GM12873 (cell line): ENCODE measurements at regions not wholly inside any gene's neighbourhood (a gene's known extent, or its start where the extent isn't known, plus 50 kb on each side); places are given as distances from the start of the nearest gene placed in this dataset.

ENCODE experiments used
- CTCF ChIP-seq: IDR thresholded peaks from 2 replicates; pipeline ENCODE4 v1.5.1; 2012; ENCODE audit warnings: low read depth, mild to moderate bottlenecking, moderate library complexity, low read length, control low read depth; ENCODE audit not compliant: insufficient read depth; ENCODE audit errors: missing control alignments

GRCh38 chr4:157787618-157788017 is 385.2 kb downstream of the GASK1B start:
- no peak for TF ChIP-seq CTCF

DNA sequence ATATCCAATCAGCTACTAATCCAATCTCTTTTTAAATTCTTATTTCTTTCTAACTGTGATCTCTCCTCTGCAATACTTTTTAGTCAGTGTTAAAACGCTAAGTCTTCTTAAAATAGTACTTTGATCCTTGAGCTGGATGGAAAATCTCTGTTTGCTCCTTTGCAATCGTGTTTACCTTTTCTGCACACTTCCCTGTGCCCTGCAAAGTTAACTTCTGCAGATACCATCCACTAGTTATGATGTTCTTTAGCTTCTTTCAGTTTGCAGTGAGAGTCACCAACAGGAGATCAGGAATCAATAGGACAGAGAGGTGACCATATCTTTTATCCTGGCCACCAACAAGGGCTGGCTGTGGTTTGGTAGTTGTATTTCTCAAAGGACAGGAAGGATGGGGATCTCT is 391.5 kb downstream of the GASK1B start:
- TF ChIP-seq CTCF = no peak

DNA sequence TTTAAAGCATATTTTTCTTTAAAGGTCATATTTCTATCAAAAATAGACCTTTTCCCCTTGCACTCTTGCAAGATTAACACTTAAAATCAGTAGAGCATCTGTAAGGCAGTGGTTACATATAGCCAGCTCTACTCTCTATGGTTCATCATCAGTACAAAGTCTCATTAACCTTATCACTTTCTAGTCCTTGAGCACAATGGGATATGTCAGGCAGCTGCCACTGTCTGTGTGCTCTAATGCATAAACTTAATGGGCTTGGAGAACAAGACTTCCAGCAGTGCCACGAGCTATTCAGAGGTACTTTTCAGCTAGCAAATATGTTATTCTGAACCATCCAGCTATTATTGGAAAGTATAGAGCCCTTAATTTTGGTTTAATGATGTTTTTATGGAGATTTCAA is 393.7 kb downstream of the GASK1B start:
- no peak for TF ChIP-seq CTCF

DNA sequence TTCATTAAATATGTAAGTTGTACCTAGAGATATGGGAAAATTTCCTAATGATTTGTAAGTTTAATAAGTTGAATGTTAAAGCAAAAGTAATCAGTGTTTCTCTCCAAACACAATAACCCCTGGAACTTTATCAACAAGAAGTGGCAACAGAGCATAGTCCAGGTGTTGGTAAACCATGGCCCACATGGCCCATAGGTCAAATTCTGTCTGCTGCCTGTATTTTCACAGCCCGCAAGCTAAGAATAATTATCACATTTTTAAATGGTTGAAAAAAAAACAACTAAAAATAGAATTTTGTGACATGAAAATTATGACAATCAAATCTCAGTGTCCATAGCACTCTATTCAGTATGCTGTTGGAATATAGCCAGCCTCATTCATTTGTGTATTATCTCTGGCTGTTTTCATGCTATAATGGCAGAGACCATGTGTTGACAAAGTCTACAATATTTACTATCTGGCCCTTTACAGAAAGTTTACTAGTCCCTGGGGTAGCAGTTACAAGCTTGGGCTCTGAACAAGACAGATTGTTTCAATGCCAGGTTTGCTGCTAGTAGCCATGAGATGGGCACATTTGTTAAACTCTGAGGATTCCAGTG is 395.8 kb downstream of the GASK1B start:
- TF ChIP-seq CTCF = no peak

GRCh38 chr4:157775971-157776370 is 396.9 kb downstream of the GASK1B start:
- no peak for TF ChIP-seq CTCF

GRCh38 chr4:157772907-157773306 is 399.9 kb downstream of the GASK1B start:
- no peak for TF ChIP-seq CTCF

GRCh38 chr4:157768419-157768818 is 404.4 kb downstream of the GASK1B start:
- no peak for TF ChIP-seq CTCF
